Body of pancreas (tissue), 4 donors: ENCODE measurements at regions not wholly inside any gene's neighbourhood (a gene's known extent, or its start where the extent isn't known, plus 50 kb on each side); places are given as distances from the start of the nearest gene placed in this dataset.

Experiments
- ATAC-seq: fragments of 150-250 bp; one replicate; pipeline ENCODE4 v1.9.1; 2016
- DNase-seq, 4 donors: peaks; one replicate each; pipeline ENCODE4 v3.0.0-alpha.2; 2019
- H3K27ac ChIP-seq, 4 donors: fragments of 200-600 bp; sonication (generic); 1 replicate in 3 of 4; 2 replicates in 1 of 4; pipeline versions ENCODE4 v1.5.1 to v1.6.1; 2016 to 2019; ENCODE audit warnings: mild to moderate bottlenecking in 1 of 4, mixed read lengths in 1 of 4, moderate library complexity in 1 of 4
- H3K27me3 ChIP-seq, 2 donors: fragments of 200-600 bp; sonication (generic); one replicate each; pipeline ENCODE4 v1.6.0; 2016; ENCODE audit warnings: mild to moderate bottlenecking in 1 of 2
- H3K36me3 ChIP-seq, 2 donors: fragments of 200-600 bp; sonication (generic); replicated peaks in 1 of 2; 2 replicates each; pipeline ENCODE4 v1.5.1; 2016; ENCODE audit warnings: low read depth in 2 of 2; ENCODE audit not compliant: insufficient read depth in 1 of 2
- H3K4me1 ChIP-seq: fragments of 200-600 bp; sonication (generic); one replicate; pipeline ENCODE4 v1.6.0; 2016
- H3K4me3 ChIP-seq, 2 donors: fragments of 200-600 bp; sonication (generic); 1 replicate in 1 of 2; 2 replicates in 1 of 2; pipeline ENCODE4 v1.5.1; 2016 to 2019
- H3K9me3 ChIP-seq, 3 donors: fragments of 200-600 bp; sonication (generic); 1 replicate in 2 of 3; 2 replicates in 1 of 3; pipeline ENCODE4 v1.5.1; 2016
- POLR2A ChIP-seq, 3 donors: fragments of 450-650 bp; IDR thresholded peaks; one replicate each; pipeline ENCODE4 v1.6.1; 2016; ENCODE audit warnings: antibody characterized with exemption in 3 of 3, mild to moderate bottlenecking in 2 of 3
- WGBS, 2 donors: methylation state at CpG; one replicate each; pipeline ENCODE4 v1.1.5; 2017; 5-methylcytosine and 5-hydroxymethylcytosine counted together
- intact Hi-C: fragments of 100-400 bp; cut with DNase I; formaldehyde crosslinking; loops from one replicate; pipeline ENCODE4 v1.15.1; 2023
- TF ChIP-seq, protein P1 (sequence below), 7 experiments: fragments of 450-650 bp in 4 of 7; fragments of 200-600 bp in 3 of 7; sonication (generic) in 3 of 7; IDR thresholded peaks; one replicate each; pipeline ENCODE4 v1.5.1; 2016 to 2019; ENCODE audit warnings: antibody characterized with exemption in 7 of 7

GRCh38 chr19:5205937-5206750, 134.5 kb downstream of the PTPRS start:
- WGBS, 2 donors, result 87 to 94% methylated on average over 13 to 25 of the region's 29 CpGs
- ATAC-seq, result no peak
- H3K27ac ChIP-seq, result no peak overlapping the region
- intact Hi-C loops, result no loop called here
- H3K27me3 ChIP-seq, result no peaks in the 10 kb centered on the region
- H3K9me3 ChIP-seq, result no peaks in the 10 kb centered on the region
- no peak overlapping the region for H3K4me3 ChIP-seq
- peaks cover 0 to 11% of the 10 kb centered on the region in 2 donors for H3K36me3 ChIP-seq
- no peak for TF ChIP-seq POLR2A (IDR thresholded peaks at IDR 0.05)
- TF ChIP-seq, protein P1, sequence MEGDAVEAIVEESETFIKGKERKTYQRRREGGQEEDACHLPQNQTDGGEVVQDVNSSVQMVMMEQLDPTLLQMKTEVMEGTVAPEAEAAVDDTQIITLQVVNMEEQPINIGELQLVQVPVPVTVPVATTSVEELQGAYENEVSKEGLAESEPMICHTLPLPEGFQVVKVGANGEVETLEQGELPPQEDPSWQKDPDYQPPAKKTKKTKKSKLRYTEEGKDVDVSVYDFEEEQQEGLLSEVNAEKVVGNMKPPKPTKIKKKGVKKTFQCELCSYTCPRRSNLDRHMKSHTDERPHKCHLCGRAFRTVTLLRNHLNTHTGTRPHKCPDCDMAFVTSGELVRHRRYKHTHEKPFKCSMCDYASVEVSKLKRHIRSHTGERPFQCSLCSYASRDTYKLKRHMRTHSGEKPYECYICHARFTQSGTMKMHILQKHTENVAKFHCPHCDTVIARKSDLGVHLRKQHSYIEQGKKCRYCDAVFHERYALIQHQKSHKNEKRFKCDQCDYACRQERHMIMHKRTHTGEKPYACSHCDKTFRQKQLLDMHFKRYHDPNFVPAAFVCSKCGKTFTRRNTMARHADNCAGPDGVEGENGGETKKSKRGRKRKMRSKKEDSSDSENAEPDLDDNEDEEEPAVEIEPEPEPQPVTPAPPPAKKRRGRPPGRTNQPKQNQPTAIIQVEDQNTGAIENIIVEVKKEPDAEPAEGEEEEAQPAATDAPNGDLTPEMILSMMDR (IDR thresholded peaks at IDR 0.05), result no peak
- no peak for DNase-seq
- no peaks in the 10 kb centered on the region for H3K4me1 ChIP-seq

DNA sequence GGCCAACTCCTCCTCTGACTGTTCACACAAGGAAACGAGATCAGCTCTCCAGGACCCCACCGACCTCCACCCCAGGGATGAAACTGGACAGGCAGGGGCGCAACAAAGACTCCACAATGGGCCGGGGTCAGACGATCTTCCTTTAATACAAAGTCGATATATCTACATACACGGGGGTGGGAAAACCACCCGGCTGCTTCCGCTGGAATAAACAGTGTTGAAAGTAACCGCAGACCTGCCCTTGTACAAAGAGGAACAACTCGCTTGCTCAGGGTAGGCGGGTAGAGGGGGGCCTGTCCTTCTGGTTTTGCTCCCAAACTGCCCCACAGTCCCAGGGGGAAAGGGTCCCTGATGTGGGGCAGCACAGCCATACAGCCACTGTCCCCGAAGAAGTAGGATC, 135.2 kb downstream of the PTPRS start:
- Histone ChIP-seq H3K36me3 (peaks cover 0 to 5% of the 10 kb centered on the region in 2 donors), H3K9me3 (no peaks in the 10 kb centered on the region), H3K27ac (no peak overlapping the region), H3K4me1 (no peaks in the 10 kb centered on the region), H3K27me3 (no peaks in the 10 kb centered on the region), H3K4me3 (no peak overlapping the region)
- 88 to 93% methylated on average over 13 of the region's 13 CpGs for WGBS, 2 donors
- DNase-seq (no peak), ATAC-seq (no peak)
- intact Hi-C loops, result no loop called here
- TF ChIP-seq POLR2A (IDR thresholded peaks at IDR 0.05), result no peak
- TF ChIP-seq, protein P1 (IDR thresholded peaks at IDR 0.05), result no peak

- DNase-seq, result no peak
- Histone ChIP-seq H3K9me3 (no peaks in the 10 kb centered on the region), H3K4me1 (no peaks in the 10 kb centered on the region), H3K27me3 (no peaks in the 10 kb centered on the region), H3K4me3 (no peak overlapping the region), H3K27ac (no peak overlapping the region), H3K36me3 (no peaks in the 10 kb centered on the region)
- intact Hi-C loops, result no loop called here
- 96 to 100% methylated on average over 5 of the region's 5 CpGs for WGBS, 2 donors
- ATAC-seq, result no peak
- TF ChIP-seq, protein P1 (IDR thresholded peaks at IDR 0.05), result no peak
- TF ChIP-seq POLR2A (IDR thresholded peaks at IDR 0.05), result no peak
Measured at GRCh38 chr19:5204212-5204611, 136.4 kb downstream of the PTPRS start.
